ENCODE measurements at regions not wholly inside any gene's neighbourhood (a gene's known extent, or its start where the extent isn't known, plus 50 kb on each side); places are given as distances from the start of the nearest gene placed in this dataset.

DNA sequence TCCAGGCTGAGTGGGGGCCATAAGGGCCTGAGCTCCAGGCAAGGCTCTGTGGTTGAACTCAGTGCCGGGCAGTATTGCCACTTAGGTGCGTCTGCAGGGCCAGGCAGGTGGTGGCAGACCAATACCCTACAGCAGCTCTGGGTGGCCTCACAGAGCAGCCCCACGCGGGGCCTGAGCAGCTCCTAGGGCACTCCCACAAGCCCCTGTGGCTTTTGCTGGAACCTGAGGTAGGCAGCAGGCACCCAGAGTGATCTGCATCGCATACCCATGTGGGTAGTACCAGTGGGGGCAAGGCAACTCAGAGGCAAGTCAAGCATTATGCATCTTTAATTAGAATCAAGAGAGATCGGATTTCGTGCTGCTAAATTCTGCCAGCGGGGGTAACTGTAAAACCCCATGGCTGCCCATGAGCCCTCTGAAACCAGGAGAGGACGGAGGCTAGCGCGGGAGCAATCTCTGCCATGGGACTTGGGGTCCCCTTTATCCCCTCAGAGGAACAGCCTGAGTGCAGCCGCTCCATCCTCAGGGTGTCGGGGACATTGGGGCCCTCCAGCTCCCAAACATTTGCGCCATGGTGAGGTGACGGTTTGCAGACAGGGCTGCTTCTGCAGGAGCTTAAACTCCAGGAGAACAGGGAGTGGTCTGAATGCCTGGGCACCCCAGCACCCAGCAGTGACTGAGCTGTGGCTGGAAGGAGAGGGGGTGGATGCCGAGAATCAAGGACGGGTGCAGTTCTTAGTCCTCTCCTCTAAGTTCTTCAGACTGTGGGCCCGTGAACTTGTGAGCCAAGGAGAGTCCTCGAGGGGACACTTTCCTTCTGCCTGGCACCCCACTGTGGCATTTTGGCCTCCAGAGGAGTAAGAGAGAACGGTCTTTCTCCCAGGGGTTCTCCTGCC, 62.4 kb upstream of the PCSK6 start:
- no peak overlapping the region for H3K4me3 ChIP-seq (ENCODE audit: low read depth, low read length)
- DNase-seq (ENCODE audit: low read depth), result no peak
- TF ChIP-seq, protein P1, sequence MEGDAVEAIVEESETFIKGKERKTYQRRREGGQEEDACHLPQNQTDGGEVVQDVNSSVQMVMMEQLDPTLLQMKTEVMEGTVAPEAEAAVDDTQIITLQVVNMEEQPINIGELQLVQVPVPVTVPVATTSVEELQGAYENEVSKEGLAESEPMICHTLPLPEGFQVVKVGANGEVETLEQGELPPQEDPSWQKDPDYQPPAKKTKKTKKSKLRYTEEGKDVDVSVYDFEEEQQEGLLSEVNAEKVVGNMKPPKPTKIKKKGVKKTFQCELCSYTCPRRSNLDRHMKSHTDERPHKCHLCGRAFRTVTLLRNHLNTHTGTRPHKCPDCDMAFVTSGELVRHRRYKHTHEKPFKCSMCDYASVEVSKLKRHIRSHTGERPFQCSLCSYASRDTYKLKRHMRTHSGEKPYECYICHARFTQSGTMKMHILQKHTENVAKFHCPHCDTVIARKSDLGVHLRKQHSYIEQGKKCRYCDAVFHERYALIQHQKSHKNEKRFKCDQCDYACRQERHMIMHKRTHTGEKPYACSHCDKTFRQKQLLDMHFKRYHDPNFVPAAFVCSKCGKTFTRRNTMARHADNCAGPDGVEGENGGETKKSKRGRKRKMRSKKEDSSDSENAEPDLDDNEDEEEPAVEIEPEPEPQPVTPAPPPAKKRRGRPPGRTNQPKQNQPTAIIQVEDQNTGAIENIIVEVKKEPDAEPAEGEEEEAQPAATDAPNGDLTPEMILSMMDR (IDR thresholded peaks at IDR 0.05; ENCODE audit: control insufficient read depth, extremely low read depth, insufficient read depth), result no peak

DNA sequence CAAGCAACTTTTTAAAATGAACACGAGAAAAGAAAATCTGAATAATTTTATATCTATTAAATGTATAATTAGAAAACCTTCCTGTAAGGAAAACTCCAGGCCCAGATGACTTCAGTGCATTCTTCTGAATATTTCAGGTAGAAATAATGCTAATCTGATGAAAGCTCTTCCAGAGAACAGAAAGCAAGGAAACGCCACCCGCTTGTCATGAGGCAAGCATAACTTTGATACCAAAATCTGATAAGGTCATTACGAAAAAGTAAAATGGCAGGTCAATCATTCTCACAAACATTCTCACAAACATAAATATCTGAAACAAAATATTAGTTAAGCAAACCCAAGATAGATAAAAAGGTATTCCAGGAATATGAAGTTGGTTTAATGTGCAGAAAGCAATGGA, 60.6 kb upstream of the PCSK6 start:
- DNase-seq (ENCODE audit: low read depth), result no peak
- H3K4me3 ChIP-seq (ENCODE audit: low read depth, low read length), result no peak overlapping the region
- TF ChIP-seq, protein P1 (IDR thresholded peaks at IDR 0.05; ENCODE audit: control insufficient read depth, extremely low read depth, insufficient read depth), result no peak

DNA sequence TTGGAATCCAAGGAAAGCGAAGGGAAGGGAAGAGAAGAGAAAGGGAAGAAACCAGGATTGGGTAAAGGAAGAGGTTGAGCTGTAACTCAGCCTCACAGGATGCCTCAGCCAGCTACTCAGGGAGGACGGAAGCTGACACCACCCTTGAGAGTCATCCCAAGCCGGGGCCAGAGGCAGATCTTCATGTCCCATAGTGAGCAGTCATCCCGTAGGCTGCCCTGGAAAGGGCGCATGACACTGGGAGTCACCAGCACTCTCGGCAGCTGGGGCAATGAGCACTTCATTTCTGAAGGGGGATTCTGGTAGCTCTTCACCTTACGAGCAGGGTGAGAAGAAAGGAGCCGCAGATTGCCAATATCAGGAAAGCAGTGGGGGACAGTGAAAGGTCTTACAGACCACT, 60.1 kb upstream of the PCSK6 start:
- TF ChIP-seq, protein P1 (IDR thresholded peaks at IDR 0.05; ENCODE audit: control insufficient read depth, extremely low read depth, insufficient read depth), result no peak
- no peak overlapping the region for H3K4me3 ChIP-seq (ENCODE audit: low read depth, low read length)
- no peak for DNase-seq (ENCODE audit: low read depth)

DNA sequence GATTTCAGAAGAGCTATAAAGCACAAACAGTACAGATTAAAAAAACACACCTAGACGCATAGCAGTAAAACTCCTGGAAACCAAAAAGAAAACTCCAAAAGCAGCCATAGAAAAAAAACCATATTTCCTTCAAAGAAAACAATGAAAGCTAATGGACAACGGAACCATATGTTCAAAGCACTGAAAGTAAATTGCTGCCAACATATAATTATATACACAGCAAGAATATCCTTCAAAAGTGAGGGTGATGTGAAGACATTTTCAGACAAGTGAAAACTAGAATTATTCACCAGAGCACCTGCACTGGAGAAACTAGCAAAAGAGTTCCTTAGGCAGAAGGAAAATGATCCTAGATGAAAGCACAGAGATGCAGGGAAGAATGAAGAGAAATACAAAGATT, 58.2 kb upstream of the PCSK6 start:
- DNase-seq (ENCODE audit: low read depth), result no peak
- no peak overlapping the region for H3K4me3 ChIP-seq (ENCODE audit: low read depth, low read length)
- TF ChIP-seq, protein P1 (IDR thresholded peaks at IDR 0.05; ENCODE audit: control insufficient read depth, extremely low read depth, insufficient read depth), result no peak

DNA sequence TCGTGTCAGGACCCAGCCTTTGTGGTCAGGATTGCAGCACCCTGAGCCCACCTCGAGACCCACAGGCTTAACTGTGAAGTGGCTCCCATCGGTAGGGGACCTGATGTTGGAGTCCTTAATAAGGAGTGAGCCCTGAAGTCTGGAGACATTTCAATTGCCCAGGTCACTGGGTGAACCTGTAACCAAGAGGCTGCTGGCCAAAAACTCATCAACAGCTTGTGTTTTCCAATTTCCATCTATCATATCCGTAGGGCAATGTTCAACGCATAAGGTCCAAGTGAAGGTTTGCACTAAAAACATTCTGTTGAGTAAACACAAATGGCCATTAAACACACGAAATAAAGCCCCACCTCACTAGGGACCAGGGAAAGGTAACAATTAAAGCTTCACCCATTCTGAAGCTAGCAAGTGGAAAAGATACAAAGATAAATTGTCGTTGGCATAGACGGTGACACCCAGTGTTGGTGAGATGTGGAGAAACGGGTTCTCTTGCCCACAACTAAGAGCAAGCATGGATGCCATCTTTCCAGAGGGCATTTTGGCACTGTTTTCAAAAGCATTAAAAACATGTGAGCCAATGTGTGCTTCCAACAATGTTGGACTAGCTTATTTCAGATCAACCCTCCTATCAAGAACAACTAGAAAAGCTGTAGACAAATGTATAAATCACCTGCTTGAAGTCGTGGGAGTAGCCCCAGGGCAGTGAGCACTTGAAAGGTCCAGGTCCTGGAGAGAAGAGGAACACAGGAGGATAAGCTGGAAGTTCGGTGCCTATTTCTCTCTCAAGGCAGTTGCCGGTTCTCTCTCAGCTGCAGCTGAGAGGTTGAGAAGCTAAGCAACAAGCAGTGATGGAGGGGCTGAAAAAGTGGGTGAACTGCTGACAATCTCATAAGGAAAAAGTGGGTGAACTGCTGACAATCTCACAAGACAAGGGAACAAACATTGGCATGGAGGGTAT, 56.3 kb upstream of the PCSK6 start:
- no peak overlapping the region for H3K4me3 ChIP-seq (ENCODE audit: low read depth, low read length)
- no peak for DNase-seq (ENCODE audit: low read depth)
- TF ChIP-seq, protein P1 (IDR thresholded peaks at IDR 0.05; ENCODE audit: control insufficient read depth, extremely low read depth, insufficient read depth), result no peak

DNA sequence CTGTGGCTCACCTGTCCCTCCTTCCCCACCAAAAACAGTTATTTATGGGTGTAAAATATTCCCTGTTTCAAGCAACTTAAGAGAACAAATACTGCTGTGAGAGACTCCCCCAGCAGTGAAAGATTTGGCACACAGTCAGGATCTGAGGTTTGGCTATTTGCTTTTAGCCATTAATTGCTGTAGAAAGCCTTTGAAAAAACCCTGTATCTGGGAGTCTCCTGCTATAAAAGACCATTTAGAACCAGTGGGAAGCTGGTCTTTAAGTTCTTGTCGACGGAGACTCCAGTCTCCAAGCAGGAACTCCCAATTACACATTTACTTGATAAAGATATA, 55.1 kb upstream of the PCSK6 start:
- no peak overlapping the region for H3K4me3 ChIP-seq (ENCODE audit: low read depth, low read length)
- TF ChIP-seq, protein P1 (IDR thresholded peaks at IDR 0.05; ENCODE audit: control insufficient read depth, extremely low read depth, insufficient read depth), result no peak
- DNase-seq (ENCODE audit: low read depth), result no peak
